Stimulated activated CD8-positive, alpha-beta memory T cell treated with anti-CD3 and anti-CD28 coated beads, Interleukin-7, amount 100 ng/mL, for 1 hour (primary cell): ENCODE measurements at regions not wholly inside any gene's neighbourhood (a gene's known extent, or its start where the extent isn't known, plus 50 kb on each side); places are given as distances from the start of the nearest gene placed in this dataset.

ENCODE experiments used
- DNase-seq, 2 donors: peaks; one replicate each; pipeline ENCODE4 v3.0.0-alpha.2; 2020; ENCODE audit warnings: low read depth in 2 of 2

GRCh38 chr18:77657651-77658298 lies 408.1 kb downstream of the GALR1 start:
- DNase-seq, result no peak

GRCh38 chr18:77658299-77658662 lies 408.6 kb downstream of the GALR1 start:
- DNase-seq, result no peak

- no peak for DNase-seq
These were observed 409.3 kb downstream of the GALR1 start for GRCh38 chr18:77658751-77659448.

GRCh38 chr18:77666613-77667012 lies 417.0 kb downstream of the GALR1 start:
- DNase-seq, result no peak

GRCh38 chr18:77668219-77668618 lies 418.6 kb downstream of the GALR1 start:
- no peak for DNase-seq

- no peak for DNase-seq
These were observed 419.7 kb downstream of the GALR1 start for GRCh38 chr18:77669331-77669730.

- DNase-seq, result no peak
These were observed 422.0 kb downstream of the GALR1 start for GRCh38 chr18:77671456-77672167.

GRCh38 chr18:77676910-77677309 lies 427.3 kb downstream of the GALR1 start:
- DNase-seq, result no peak

- DNase-seq, result no peak
These were observed 427.9 kb downstream of the GALR1 start for GRCh38 chr18:77677536-77677935.

- no peak for DNase-seq
These were observed 430.2 kb downstream of the GALR1 start for GRCh38 chr18:77679869-77680268.

GRCh38 chr18:77700051-77700450 lies 450.4 kb downstream of the GALR1 start:
- no peak for DNase-seq

- DNase-seq, result no peak
These were observed 452.3 kb downstream of the GALR1 start for GRCh38 chr18:77701977-77702376.

GRCh38 chr18:77702686-77703085 lies 453.0 kb downstream of the GALR1 start:
- DNase-seq, result no peak

GRCh38 chr18:77705301-77705700 lies 455.7 kb downstream of the GALR1 start:
- DNase-seq, result no peak

- no peak for DNase-seq
These were observed 459.3 kb downstream of the GALR1 start for GRCh38 chr18:77708826-77709506.

- DNase-seq, result no peak
These were observed 461.4 kb downstream of the GALR1 start for GRCh38 chr18:77711096-77711495.

GRCh38 chr18:77714716-77715115 lies 465.1 kb downstream of the GALR1 start:
- DNase-seq, result no peak

GRCh38 chr18:77716282-77716681 lies 466.6 kb downstream of the GALR1 start:
- no peak for DNase-seq

- DNase-seq, result no peak
These were observed 483.8 kb downstream of the GALR1 start for GRCh38 chr18:77733292-77733903.

- DNase-seq, result no peak
These were observed 487.2 kb downstream of the GALR1 start for GRCh38 chr18:77736842-77737241.

GRCh38 chr18:77737405-77737804 lies 487.8 kb downstream of the GALR1 start:
- DNase-seq, result no peak

- no peak for DNase-seq
These were observed 499.4 kb downstream of the GALR1 start for GRCh38 chr18:77749089-77749488.
